HUES6 (cell line): ENCODE measurements at regions not wholly inside any gene's neighbourhood (a gene's known extent, or its start where the extent isn't known, plus 50 kb on each side); places are given as distances from the start of the nearest gene placed in this dataset.
"Not testable (repeated sequence)": the region's sequence is repeated elsewhere in the genome, so short reads cannot be mapped to it uniquely, and the experiment has no call there.

Source experiments
- H3K27ac ChIP-seq: 2 replicates; pipeline ENCODE4 v1.7.0; 2013; ENCODE audit warnings: low read depth, mild to moderate bottlenecking, low read length, inconsistent platforms
- H3K27me3 ChIP-seq: 2 replicates; pipeline ENCODE4 v1.6.1; 2013; ENCODE audit warnings: low read length; ENCODE audit not compliant: control insufficient read depth, insufficient read depth
- H3K36me3 ChIP-seq: 2 replicates; pipeline ENCODE4 v1.6.1; 2013; ENCODE audit warnings: low read length; ENCODE audit not compliant: control insufficient read depth, insufficient read depth
- H3K4me1 ChIP-seq: 2 replicates; pipeline ENCODE4 v1.6.1; 2013; ENCODE audit warnings: low read length; ENCODE audit not compliant: control insufficient read depth, insufficient read depth
- H3K4me3 ChIP-seq: 2 replicates; pipeline ENCODE4 v1.5.1; 2013; ENCODE audit warnings: low read depth, low read length
- H3K9ac ChIP-seq: one replicate; pipeline ENCODE4 v1.6.1; 2013; ENCODE audit warnings: mild to moderate bottlenecking, low read length
- H3K9me3 ChIP-seq: 2 replicates; pipeline ENCODE4 v1.6.1; 2013; ENCODE audit warnings: low read depth, low read length; ENCODE audit not compliant: control insufficient read depth, insufficient read depth

GRCh38 chr5:82889088-82889487, 188.1 kb downstream of the TMEM167A start:
- no peaks in the 10 kb centered on the region for H3K9me3 ChIP-seq
- H3K27ac ChIP-seq: no peak overlapping the region
- H3K9ac ChIP-seq: no peak overlapping the region
- no peak overlapping the region for H3K4me3 ChIP-seq
- no peaks in the 10 kb centered on the region for H3K27me3 ChIP-seq
- H3K36me3 ChIP-seq: no peaks in the 10 kb centered on the region
- H3K4me1 ChIP-seq: peaks cover 16% of the 10 kb centered on the region

DNA sequence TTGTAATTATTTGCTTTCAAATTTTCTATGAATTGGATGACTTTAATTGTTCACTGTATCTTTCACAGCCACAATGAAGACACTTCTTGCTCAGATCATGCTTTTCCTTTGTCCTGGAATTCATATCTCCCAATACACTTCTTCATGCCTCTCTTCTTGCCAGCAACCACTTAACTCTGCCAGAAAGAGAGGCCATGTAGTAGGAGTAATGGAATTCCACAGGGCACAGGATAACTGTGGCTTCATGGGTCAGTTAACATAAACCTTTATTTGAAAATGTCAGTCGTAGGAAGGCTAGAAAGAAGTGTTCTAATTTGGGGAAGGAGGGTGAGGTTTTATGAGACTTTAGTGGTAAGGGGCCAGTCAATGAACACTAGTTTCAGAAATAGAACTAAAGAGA, 190.3 kb downstream of the TMEM167A start:
- Histone ChIP-seq H3K9me3 (no peaks in the 10 kb centered on the region), H3K4me3 (no peak overlapping the region), H3K4me1 (peaks cover 17% of the 10 kb centered on the region), H3K9ac (no peak overlapping the region), H3K27me3 (no peaks in the 10 kb centered on the region), H3K36me3 (no peaks in the 10 kb centered on the region), H3K27ac (no peak overlapping the region)

GRCh38 chr5:82885627-82886389, 191.4 kb downstream of the TMEM167A start:
- Histone ChIP-seq H3K9ac (no peak overlapping the region), H3K4me1 (peaks cover 17% of the 10 kb centered on the region), H3K4me3 (no peak overlapping the region), H3K9me3 (peaks cover 1% of the 10 kb centered on the region; the same call in 1 of the 2 replicates), H3K36me3 (no peaks in the 10 kb centered on the region), H3K27ac (no peak overlapping the region), H3K27me3 (no peaks in the 10 kb centered on the region)

DNA sequence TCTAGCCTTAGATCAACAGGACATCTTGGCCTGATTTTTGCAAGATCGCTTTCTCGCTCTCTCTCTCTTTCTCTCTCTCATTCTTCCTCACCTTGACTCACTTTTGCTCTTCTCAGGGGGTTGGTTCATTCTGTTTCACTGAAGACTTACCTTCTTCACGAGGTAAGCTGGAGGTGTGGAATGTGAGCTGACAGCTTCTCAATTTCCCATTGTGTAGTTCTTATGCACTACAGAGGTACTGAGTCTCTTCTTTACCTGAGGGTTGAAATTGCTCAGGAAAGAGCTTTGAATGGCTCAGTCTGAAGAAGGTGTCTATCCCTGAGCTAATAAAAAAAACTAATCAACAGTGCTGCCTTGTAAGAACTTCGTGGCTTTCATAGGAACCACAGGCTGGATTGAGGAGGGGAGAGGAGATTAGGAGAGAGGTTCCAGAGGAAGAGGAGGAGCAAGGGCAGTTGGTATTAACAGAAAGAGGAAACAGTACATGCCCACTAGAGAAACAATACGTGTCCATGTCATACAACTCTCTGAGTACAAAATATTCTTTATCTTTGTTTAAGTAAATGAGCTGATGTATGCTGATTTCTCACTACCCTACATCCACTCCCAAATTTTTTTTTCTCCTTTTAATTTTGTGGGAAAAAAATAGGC, 192.2 kb downstream of the TMEM167A start:
- no peaks in the 10 kb centered on the region for H3K27me3 ChIP-seq
- no peak overlapping the region for H3K4me3 ChIP-seq
- peaks cover 17% of the 10 kb centered on the region for H3K4me1 ChIP-seq
- H3K36me3 ChIP-seq: no peaks in the 10 kb centered on the region
- H3K9me3 ChIP-seq: peaks cover 5% of the 10 kb centered on the region; the same call in 1 of the 2 replicates
- H3K27ac ChIP-seq: no peak overlapping the region
- H3K9ac ChIP-seq: no peak overlapping the region

DNA sequence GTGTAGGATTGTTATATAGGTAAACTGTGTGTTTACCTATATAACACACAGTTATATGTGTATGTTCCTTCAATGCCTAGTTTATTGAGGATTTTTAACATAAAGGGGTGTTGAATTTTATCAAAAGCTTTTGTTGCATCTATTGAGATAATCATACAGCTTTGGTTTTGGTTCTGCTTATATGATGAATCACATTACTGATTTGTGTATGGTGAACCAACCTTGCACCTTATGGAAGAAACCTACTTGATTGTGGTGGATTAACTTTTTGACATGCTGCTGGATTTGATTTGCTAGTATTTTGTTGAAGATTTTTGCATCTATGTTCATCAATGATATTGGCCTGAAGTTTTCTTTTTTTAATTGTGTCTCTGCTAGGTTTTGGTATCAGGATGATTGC, 194.9 kb downstream of the TMEM167A start:
- no peaks in the 10 kb centered on the region for H3K27me3 ChIP-seq
- no peak overlapping the region for H3K9ac ChIP-seq
- no peak overlapping the region for H3K27ac ChIP-seq
- H3K9me3 ChIP-seq: peaks cover 6% of the 10 kb centered on the region; the same call in 1 of the 2 replicates
- peaks cover 17% of the 10 kb centered on the region for H3K4me1 ChIP-seq
- no peaks in the 10 kb centered on the region for H3K36me3 ChIP-seq
- H3K4me3 ChIP-seq: no peak overlapping the region

DNA sequence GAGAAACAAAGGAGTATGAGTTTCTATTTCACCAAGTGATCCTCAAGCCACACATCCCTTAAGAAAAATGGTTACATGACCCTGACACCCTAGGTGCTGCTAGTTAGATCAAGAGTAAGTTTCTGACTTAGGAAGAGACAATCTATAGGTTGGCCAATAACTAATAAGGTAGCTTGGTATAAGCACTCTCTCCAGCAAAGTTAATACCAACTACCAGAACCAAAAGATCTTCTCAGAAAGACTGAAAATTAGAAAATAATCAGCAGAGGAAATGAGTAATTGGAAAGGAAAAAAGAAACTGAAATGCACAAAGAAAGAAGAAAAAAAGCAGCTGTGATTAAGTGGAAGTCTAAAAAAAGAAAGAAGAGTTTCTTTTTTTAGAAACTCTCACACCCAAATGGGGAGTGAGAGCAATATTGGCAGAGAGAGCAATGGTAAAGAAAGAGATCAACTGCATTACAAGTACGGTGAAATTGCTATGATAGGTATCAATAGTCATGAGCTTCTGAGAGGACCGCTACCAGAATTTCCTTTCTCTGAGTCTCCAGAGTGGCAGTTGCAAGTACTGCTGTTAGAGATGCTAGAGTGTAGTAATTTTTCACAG, 195.5 kb downstream of the TMEM167A start:
- H3K27ac ChIP-seq: no peak overlapping the region
- peaks cover 6% of the 10 kb centered on the region; the same call in 1 of the 2 replicates for H3K9me3 ChIP-seq
- H3K27me3 ChIP-seq: no peaks in the 10 kb centered on the region
- no peaks in the 10 kb centered on the region for H3K36me3 ChIP-seq
- H3K9ac ChIP-seq: no peak overlapping the region
- peaks cover 17% of the 10 kb centered on the region for H3K4me1 ChIP-seq
- H3K4me3 ChIP-seq: no peak overlapping the region

DNA sequence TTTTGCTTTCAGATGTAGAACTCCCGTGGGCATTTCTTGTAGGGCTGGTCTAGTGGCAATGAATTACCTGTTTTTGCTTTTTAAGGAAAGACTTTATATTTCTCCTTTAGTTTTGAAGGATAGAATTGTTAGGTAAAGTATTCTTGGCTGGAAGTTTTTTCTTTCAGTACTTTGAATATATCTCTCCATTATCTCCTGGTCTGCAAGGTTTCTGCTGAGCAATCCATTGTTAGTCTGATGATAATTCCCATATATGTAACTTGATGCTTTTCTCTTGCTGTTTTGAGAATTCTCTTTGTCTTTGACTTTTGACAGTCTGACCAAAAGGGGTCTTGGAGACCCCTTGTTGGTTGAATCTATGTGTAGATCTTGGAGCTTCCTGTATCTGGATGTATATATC, 198.1 kb downstream of the TMEM167A start:
- Histone ChIP-seq H3K27ac (no peak overlapping the region), H3K9ac (no peak overlapping the region), H3K9me3 (peaks cover 6% of the 10 kb centered on the region; the same call in 1 of the 2 replicates), H3K4me1 (peaks cover 5% of the 10 kb centered on the region), H3K27me3 (no peaks in the 10 kb centered on the region), H3K4me3 (no peak overlapping the region), H3K36me3 (no peaks in the 10 kb centered on the region)

GRCh38 chr5:82873452-82873851, 203.7 kb downstream of the TMEM167A start:
- Histone ChIP-seq H3K9ac (no peak overlapping the region), H3K27ac (no peak overlapping the region), H3K36me3 (no peaks in the 10 kb centered on the region), H3K4me1 (peaks cover 13% of the 10 kb centered on the region), H3K4me3 (no peak overlapping the region), H3K9me3 (no peaks in the 10 kb centered on the region; the same call in 1 of the 2 replicates), H3K27me3 (no peaks in the 10 kb centered on the region)

GRCh38 chr5:82872321-82873288, 204.6 kb downstream of the TMEM167A start:
- H3K4me1 ChIP-seq: peaks cover 13% of the 10 kb centered on the region
- H3K9me3 ChIP-seq, H3K27ac ChIP-seq, H3K27me3 ChIP-seq, H3K36me3 ChIP-seq: not testable (repeated sequence)
- peak overlapping the region; percentile 15; the same call in 1 of the 2 replicates for H3K4me3 ChIP-seq
- peak overlapping the region; percentile 17 for H3K9ac ChIP-seq

GRCh38 chr5:82865625-82866024, 211.6 kb downstream of the TMEM167A start:
- Histone ChIP-seq H3K4me1 (no peaks in the 10 kb centered on the region), H3K27me3 (no peaks in the 10 kb centered on the region), H3K9me3 (no peaks in the 10 kb centered on the region), H3K4me3 (no peak overlapping the region), H3K27ac (no peak overlapping the region), H3K9ac (no peak overlapping the region), H3K36me3 (no peaks in the 10 kb centered on the region)
